ENCODE measurements at regions not wholly inside any gene's neighbourhood (a gene's known extent, or its start where the extent isn't known, plus 50 kb on each side); places are given as distances from the start of the nearest gene placed in this dataset.

GRCh38 chr1:84090447-84091245 lies 53.4 kb upstream of the PRKACB start:
- no peak for DNase-seq (ENCODE audit: low read depth)

- DNase-seq (ENCODE audit: low read depth): no peak
Measured at GRCh38 chr1:84089867-84090266, 54.2 kb upstream of the PRKACB start.

- peak; percentile 11 for DNase-seq (ENCODE audit: low read depth)
Measured at GRCh38 chr1:84089465-84089864, 54.6 kb upstream of the PRKACB start.

GRCh38 chr1:84086616-84087015 lies 57.5 kb upstream of the PRKACB start:
- DNase-seq (ENCODE audit: low read depth): no peak

DNA sequence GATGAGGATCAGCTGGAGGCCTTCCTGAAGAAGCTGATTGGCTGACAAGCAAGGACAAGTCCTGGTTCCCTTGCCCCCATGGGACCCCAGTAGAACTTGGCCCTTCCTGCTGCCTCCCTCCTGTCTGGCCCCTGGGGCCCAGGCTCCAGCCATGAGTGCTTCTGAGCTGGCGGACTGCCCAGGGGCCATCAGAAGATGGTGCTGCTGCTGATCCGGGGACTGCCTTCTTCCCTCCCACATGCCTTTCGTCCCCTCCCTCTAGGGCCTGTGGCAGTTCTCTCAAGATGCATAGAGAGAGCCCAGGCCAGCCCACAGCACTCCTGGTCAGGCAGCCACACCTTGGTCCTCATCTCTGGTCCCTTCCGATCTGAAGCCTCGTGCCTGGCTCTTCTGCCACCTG lies 57.9 kb upstream of the PRKACB start:
- DNase-seq (ENCODE audit: low read depth): no peak

DNA sequence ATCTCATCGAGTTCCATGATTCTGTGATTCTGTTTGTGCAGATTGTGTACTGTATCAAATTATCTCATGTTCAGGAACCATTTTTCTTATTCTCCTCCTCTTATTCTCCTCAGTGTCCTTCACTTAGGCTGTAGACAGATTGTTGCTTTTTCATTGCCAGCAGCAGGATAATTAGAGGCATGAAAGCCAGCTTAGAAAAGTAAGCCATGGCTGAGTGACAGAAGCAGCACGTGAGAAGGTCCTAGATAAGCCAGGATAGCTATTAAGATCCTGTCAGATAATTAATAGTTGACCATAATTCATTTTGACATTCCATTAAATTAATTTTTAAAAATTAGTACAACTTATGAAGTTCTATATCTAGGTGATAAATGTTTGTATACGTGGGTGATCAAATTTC lies 60.8 kb upstream of the PRKACB start:
- no peak for DNase-seq (ENCODE audit: low read depth)

GRCh38 chr1:84078842-84079202 lies 65.2 kb upstream of the PRKACB start:
- DNase-seq (ENCODE audit: low read depth): no peak

DNA sequence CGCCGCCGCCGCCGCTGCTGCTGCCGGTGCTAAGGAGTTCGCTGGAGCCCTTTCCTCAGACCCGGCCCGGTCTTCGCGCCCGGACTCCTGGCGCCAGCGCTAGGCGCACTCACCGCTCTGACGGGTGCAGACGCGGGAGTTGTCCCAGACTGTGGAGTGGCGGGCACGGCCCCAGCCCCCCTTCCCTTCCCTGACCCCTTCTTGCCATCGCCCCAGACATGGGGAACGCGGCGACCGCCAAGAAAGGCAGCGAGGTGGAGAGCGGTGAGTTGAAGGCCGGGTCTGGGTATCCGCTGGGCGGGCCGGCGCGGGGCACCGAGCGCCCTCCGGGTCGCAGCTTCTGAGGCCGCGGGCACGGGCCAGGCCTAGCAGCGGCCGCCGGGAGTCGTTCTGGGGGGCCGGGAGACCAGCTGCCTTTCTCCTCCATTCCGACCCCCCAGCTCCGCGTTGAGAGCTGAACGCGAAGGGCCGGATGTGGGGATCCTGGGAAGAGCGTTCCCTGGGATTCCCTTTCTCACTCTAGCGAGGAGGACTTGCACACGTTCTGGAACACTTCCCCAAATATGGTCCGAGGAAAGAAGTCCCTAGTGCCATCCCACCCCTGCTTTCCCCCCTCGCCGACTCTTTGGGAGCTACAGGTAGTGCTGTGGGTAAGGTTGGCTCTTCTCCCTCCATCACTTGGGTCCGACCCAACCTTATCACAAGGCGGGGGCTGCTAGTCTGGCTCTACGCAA lies 65.8 kb upstream of the PRKACB start:
- peak; percentile 51 for DNase-seq (ENCODE audit: low read depth)

- DNase-seq (ENCODE audit: low read depth): peak; percentile 87
Measured at GRCh38 chr1:84077476-84078107, 66.5 kb upstream of the PRKACB start.

- DNase-seq (ENCODE audit: low read depth): no peak
Measured at GRCh38 chr1:84073266-84073665, 70.8 kb upstream of the PRKACB start.

DNA sequence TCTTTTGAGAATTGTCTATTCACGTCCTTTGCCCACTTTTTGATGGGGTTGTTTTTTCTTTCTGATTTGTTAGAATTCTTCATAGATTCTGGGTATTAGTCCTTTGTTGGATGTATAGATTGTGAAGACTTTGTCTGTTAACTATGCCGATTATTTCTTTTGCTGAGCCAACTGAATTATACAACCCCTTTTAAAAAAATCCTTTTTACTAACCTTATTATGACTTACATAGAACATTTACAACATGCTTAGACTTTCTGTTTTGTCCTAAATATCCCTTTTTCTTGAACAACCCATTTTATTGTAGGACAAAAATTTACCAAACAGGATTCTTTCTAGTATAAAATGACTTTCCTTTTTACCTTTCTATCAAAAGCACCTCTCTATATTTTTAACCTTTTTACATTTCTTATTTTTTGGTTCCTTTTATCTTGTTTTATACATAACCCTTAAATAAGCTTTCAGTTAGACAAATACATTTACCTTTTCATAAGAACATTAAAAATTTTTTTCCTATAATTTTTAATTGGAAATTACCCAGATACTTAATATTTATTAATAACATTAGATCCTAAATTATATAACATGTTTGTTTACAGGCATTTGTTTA lies 70.4 kb upstream of the TTLL7 start:
- no peak for DNase-seq (ENCODE audit: low read depth)

DNA sequence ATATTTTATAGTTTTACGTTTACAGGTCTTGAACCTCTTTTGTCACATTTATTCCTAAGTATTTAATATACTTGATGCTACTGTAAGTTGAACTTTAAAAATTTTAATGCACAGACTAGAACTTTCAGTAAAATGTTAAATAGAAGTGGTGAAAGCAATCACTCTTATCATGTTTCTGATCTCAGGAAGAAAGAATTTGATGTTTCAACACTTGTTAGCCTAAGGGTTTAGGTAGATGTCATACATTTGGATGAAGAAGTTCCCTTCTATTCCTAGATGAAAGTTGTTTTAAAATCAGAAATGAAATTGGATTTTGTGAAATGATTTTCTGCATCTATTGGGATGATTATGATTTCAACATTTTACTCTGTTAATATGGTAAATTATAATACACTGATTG lies 63.6 kb upstream of the TTLL7 start:
- DNase-seq (ENCODE audit: low read depth): no peak

DNA sequence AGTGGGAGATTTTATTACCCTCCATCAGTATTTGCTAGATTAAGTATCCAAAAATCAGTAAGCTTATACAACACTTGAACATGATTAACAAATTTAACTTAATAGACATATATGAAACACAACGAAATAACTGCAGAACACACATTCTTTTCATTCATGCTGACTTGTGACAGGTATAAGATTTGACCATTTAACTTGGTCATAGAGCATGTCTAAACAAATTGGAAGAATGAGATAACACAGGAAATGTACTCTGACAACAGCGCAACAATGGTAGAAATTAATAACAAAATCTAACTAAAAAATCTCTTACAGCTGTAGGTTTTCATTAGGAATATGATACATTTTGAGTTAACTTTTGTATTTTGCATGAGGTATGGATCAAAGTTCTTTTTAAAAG lies 62.4 kb upstream of the TTLL7 start:
- no peak for DNase-seq (ENCODE audit: low read depth)

DNA sequence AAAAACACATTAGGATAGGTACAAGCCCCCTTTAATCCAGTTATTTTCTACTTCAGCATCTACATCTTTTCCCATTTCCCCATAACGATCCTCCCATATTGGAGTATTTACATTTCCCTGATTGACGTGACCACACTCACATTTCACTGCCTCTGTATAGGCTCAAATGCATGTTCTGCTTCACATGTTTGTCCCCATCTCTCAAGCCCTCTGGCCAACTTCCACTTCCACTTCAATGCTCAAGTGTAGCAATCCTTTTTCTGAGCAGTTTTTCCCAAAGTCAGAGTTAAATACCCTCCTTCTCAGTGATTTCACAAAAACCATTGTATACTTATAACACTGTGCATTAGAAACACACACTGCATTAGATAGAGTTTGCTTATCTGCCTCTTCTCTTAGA lies 61.8 kb upstream of the TTLL7 start:
- DNase-seq (ENCODE audit: low read depth): no peak

- no peak for DNase-seq (ENCODE audit: low read depth)
Measured at GRCh38 chr1:84048820-84049219, 49.9 kb upstream of the TTLL7 start.

Measured in myocyte (in vitro differentiated cells).